Activated CD4-positive, alpha-beta T cell treated with anti-CD3 and anti-CD28 coated beads, Interleukin-2, amount 50 U/mL, for 24 hours (primary cell): ENCODE measurements at regions not wholly inside any gene's neighbourhood (a gene's known extent, or its start where the extent isn't known, plus 50 kb on each side); places are given as distances from the start of the nearest gene placed in this dataset.
A peak's percentile ranks its signal among the peaks of the same experiment; 100 is the strongest.

Source experiments
- DNase-seq, 2 donors: peaks; one replicate each; pipeline ENCODE4 v3.0.0-alpha.2; 2020; ENCODE audit warnings: low read depth in 1 of 2, low spot score in 1 of 2

DNA sequence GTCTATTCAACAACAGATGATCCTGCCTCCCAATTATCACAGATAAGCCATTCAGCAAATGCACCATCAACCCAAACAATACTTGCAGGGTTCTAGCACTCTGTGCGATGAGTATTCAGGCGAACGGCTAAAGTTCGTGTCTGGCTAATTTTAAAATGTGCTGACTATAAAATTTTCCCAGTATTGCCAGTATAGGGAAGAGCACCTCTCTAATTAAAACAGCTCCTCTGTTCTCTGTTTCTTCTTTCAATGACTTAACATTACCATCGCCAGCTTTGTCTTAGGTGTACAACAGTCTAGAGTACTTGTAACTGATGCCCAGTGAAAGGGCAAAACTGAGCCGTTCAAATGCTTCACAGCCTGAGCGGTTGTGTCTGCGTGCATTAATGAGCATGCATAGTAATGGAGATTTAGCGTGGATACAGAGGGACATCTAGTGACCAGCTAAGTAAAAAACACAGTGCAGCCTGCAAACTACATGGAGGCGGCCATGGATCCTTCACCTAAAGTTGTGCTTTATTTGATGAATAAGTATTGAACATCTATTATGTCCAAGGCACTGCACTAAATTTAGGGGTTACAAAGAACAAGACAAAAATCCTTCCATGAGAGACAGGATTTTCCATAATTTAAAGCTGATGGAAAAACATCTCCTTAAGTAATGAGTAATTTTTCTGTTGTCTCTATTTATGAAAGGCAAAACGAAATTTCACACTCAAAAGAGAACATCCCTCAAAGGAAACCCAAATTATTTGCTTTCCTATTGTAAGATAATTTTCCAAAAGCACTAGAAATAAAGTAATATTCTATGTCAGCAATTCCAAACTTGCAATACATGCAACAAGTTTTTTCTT lies 120.0 kb downstream of the SETD4 start:
- no peak for DNase-seq

DNA sequence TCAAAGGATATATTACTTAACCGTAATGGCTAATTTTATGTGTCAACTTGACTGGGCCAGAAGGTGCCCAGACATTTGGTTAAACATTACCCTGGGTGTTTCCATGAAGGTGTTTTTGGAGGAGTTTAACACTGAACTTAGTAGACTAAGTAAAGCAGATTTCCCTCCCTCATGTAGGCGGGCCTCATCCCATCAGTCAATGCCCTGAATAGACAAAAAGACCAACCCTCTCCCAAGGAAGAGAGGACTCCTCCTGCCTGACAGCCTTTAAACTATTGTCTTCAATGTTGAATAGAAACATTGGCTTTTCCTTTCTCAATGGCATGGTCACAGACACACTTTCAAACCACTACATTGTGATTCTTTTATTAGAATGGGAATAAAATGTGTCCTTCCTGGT lies 121.9 kb downstream of the SETD4 start:
- no peak for DNase-seq

DNA sequence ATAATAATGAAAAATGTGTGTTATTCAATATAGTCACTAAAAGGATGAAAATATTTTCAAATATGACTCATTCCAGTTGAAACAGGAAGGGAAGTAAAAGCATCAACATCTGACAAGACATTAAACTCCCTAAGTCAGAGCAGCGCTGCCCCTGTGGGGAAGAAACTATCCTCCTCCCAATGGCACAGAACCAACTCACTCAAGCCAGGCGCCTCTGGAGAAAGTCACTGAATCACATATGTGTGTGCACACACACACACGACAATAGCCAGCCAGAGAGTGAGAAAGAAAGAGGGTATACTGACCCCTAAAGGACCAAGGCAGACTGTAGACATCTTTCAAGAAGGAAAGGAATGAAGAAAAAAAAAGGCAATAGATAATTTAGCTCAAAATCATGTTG lies 126.9 kb downstream of the SETD4 start:
- no peak for DNase-seq

DNA sequence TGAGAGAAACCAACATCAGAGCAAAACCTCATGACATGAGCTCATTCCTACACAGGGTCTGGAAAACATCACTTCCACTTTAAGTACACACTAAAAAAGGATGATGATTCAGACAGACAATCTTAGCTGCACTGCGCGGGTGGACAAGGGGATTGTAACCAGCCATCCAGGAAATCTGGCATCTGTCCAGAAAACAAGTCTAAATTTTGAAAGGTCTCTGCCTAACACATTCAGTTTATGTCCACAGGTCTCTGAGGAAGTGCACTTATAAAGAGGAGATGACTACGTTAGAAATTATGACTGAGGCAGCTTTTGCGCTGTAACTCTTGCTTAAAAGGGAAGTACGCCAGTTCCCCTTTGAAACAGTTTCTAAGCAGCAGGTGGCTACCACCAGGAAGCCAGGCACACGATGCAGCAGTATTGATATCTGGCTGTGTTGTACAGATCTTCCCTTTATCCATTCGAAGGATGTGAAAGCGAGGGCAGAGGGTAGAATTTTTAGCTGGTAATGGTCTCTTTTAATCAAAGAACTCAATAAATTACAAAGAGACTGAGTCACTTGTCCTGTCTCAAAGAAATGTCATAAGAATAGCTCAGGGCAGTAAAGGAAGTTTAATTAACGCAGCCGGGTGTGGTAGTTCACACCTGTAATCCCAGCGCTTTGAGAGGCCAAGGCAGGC lies 128.0 kb downstream of the SETD4 start:
- DNase-seq = peak in 1 of 2 donors; percentile 11

DNA sequence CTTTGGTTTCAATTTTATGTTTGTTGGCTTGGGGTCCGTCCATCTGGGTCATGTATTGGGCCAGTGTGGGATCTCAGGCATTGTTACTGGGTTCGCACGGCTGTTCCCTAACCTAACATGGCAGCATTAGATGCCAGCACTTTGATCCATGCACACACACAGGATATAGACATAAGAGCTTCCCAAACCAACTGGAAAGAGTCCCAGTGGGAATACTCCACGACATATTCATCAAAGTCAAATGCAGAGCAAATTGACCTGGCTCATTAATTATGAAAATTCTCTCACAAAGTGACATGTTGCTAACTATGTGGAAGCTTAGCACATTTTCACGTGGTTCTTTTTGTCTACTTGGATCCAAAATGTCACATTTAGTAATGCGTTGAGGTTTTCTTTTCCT lies 130.4 kb downstream of the SETD4 start:
- no peak for DNase-seq

DNA sequence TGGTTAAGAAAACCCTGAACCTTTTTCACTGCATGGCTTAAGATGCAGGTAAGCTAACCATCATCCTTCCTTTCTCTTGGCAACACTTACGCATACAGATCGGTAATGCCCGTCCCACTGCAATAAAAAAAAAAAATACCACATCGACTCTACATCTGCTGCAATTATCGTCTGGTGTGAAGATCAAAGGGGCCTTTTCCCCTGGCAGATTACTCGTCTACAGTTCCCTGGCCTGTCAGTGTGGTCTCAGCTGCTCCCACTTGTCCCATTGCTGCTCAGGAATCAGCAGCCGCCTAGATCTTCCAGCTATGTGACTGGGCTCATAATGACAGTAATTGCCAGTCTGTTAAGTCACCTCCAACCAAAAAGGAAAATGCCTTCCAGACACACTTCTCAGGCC lies 133.1 kb downstream of the SETD4 start:
- DNase-seq = no peak

DNA sequence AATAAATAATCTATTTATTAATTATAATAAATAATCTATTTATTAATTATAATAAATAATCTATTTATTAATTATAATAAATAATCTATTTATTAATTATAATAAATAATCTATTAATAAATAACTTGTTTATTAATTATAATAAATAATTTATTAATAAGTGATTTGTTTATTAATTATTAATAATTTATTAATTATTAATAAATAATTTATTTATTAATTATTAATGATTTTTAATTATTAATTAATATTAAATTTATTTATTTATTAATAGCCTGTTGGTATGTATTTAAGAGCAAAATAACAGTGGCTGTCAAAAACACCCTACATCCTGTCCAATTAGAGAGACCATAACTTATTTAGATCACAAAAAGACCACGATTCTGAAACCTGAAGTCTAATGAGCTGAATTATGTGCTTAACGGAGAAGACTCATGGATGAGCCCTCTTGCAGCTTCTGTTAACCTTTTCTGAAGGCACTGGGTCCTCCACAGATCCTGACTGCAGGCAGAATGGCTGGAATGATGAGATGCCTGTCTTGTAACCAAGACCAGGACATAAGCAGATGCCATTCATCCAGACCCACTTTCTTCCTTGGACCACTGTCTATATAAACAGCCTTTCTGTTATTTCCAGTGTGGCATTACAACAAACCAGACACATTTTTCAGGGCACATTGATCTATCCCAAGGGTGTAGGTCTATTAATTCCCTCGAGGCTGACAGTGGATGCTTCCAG lies 134.2 kb downstream of the SETD4 start:
- no peak for DNase-seq

DNA sequence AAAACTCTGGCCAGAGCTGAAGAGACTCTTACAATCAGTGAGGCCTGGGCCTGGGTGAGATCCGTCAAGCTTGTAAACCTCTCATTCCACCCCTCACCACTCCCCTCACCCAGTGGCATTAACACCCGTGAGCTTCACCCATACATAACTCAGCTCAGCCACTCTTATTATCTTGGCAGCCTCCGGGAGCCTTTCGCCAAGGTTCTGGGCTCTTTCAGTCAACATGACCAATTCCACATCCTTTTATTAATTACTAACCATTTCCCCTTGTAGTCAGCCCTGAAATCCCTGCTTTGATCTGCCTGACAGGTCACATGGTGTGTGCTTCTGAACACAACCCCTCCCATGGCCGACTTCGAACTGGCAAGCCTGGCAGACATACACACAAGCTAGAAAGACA lies 134.8 kb downstream of the SETD4 start:
- DNase-seq = no peak

DNA sequence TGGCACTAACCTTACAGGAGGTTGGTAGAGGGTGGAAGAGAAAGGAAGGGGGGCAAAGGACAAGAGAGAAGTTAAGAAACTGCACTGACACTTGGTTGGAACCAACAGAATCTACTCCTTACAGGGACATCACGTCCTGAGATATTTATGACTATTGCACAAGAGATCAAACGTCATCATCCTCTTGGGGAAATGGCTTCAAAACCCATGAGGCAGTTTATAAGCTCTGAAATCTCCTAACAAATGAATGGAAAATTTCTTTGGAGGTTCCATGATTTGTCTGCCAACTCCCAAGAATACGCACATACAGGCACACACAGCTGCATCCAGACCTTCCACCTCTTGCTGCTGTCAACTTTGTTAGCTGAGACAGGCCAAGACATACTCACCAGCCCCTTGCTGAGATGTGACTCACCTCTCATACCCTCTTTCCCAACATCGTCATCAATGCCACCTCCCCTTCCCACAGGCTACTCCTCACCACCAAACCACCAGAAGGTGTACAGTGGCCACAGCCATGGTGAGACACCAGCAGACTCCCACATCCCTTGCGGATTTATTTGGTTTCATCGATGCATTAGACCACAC lies 135.5 kb downstream of the SETD4 start:
- DNase-seq = no peak

DNA sequence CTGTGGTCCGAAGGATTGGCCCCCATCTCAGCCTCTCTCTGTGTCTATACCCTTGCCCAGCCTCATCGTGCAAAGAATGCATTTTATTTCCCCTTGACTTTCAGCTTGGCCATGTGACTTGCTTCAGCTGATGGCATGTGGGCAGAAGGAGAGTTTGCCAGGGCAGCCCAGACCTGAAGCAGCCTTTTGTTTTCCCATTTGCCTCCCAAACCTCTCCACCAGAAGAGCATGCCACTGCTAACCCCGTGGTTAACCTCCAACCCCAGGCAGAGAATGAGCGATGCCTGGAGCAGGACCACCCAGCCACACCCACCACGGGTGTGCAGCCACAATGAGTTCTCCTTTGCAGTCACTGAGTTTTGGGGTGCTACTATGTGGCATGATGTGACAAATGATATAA lies 136.4 kb downstream of the SETD4 start:
- no peak for DNase-seq

DNA sequence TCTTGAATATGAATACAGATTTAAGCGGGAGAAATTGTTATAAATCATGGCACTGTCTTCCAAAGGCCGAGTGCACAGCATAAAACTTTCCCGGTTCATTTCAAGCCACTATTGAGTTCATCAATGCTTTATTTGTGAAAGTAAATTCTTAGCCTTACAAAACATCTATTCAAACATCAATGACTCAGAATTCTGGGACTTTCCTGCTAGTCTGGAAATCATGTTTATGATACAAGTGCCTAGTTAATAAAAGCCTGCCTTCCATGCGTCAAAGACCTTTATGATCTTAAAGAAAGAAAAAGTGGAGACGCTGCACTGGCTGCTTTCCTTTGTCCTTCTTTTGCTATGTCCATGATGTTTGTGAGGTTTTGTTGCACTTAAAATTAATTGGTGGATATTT lies 137.7 kb downstream of the SETD4 start:
- no peak for DNase-seq

DNA sequence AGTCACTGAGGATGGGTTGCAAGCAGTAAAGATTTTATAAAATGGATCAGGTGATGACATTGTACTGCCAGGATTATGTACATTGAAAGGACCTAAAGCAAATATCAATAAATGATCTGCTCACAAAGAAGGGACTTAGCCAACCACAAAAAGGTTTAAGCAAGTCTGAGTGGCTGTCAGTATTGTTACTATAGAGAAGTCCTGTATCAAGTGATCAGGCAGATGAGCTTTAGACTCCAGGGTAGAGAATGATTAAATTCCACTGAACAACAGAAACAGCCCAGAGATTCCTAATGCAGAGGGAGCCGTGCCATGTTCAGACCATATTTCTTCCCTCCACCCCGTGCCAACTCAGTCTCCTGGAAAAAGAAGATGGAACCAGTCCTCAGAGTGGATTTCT lies 138.9 kb downstream of the SETD4 start:
- no peak for DNase-seq

DNA sequence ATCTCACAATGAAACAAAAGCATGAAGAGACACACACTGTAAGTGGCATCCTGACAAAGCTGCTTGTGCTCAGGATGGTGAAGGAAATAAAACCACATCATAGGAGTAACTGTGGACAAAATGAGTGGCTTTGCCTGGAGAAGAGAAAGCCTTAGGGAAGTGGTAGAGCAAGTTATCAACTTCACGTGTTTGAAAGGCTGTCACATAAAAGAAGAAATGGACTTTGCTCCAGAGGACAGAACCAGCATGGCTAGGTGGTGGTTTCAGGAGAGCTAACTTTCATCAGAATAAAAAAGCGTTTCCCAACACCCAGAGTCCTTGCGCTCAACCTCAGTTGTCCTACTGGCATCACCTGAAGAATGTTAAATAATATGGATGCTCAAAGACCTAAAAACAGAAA lies 139.9 kb downstream of the SETD4 start:
- no peak for DNase-seq

DNA sequence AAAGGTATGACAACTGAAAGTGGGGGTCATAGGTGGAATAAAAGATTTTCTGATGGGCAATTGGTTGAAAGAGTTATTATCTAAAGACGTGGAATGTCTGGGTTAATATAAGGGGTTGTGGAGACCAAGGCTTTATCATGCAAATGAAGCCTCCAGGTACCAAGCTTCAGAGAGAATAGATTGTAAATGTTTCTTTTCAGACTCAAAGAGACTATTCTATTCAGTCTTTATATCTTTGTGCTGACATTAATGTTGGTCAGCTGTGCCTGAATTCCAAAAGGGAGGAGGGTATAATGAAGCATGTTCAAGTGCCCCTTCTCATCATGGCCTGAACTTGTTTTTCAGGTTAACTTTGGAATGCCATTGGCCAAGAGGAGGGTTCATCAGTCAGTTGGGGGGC lies 145.3 kb downstream of the SETD4 start:
- DNase-seq = no peak

DNA sequence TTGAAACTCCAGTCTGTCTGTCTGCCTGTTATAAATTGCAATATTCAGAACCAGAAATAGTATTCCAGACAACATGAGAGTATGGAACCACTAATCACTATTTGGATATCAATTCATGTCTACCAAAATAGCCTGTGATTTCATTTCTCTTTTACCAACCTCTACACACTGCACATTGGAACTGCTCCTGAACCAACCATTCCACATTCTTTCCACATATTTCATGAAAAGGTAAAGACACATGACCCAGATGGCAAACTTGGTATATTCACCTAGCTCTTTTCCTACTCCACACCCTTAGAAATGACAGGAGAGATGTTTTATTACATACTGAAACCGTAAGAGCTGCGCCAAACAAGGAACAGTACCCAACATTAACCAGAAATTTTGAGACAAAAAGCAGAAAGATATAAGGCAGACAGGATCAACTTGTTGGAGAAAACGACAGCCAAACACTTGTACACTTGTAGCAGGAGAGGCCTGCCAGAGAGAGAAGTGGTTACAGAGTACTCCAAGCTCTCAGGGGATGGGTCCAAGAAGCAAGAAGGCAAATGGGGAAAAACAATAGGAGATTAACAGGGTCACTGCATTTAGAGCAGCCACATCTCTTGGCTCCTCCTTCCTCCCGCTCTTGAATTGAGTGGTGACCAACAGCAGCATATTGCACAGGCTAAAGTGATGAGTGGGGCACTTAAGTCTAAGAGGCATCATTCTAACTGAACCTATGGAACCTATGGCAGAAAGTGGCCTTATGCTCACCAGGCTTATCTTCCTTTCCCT lies 148.7 kb downstream of the SETD4 start:
- DNase-seq = no peak

DNA sequence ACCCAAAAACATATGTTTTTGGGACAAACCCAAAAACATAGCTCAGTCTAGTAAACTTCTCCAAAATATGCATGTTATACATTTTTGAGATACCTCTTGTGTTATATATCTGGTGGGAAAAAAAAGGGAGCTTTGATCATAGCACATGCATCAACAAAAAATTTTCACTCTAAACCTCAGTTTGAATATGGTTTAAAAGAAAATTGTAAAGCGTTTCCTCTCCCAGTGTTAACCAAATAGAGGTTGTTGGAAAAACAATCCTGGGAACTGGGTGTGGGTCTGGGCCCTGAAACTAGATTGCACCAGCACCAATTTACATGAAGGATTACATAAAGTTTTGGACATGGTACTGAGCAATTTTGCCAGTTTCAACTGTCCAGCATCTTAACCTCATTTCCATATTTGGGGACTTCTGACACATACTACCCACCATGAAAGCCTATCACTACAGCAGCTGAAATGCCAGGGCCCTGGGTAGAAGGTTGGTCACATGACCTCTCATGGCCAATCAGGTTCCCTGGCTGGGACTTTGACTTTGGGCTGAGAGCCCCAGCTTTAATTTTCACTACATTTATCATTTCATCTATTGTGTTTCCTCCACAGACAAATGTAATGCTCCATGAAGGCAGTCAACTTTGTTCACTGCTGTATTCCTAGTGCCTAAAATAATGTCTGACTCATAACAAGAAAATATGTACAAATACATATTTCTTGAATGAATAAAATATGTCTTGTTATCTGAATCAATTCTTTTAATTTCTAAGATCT lies 150.7 kb downstream of the SETD4 start:
- DNase-seq = no peak

DNA sequence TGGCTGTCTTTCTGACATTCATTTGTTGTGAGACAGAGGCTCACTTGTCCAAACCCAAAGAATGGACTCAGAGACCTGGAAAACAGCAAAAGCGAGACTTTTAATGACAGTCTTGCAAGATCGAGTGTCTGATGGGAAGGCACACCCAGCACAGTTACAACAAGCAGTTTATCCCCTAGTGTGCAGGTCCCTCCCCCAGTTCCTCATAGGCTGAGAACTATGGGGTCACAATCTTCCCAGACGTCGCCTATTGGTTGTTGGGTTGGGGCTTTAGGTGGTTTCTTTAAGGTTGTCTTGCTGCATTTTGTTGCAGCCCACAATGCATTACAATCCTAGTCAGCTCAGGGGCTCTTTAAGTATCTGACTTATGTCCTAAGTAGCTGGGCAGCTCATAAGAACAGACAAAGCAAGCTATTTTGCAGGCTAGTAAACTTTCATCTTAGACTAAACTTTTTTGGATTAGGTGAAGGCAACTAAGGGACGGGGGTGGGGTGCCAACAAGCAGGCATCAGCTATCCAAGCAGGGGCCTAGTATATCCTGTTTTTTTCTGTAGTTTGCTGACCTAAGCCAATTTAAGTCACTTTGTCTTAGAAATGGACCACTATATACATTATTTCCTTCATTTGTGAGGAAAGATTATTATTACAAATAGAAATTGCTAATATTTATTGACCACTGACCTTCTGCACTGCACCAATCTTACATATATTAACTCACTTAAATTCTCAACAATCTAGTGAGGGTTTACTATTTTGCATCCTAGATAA lies 151.8 kb downstream of the SETD4 start:
- DNase-seq = no peak

DNA sequence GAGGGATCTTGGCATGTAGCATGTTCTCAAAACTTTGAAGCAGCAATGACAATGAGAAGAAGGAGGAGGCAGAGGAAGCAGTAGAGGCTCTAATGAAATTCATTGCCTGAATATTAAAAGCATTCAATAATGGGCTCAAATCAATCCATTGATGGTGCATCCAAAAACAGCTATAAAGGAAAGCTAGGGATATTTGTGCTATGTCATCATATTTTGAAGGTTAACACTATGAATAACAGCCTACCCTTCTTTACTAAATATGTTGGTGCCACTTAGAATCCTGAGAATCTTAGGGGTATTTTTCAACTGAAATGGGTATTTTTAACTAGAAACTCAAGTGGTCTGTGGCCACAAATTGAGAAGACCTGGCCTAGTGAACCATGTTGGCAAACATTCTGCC lies 153.7 kb downstream of the SETD4 start:
- DNase-seq = no peak

DNA sequence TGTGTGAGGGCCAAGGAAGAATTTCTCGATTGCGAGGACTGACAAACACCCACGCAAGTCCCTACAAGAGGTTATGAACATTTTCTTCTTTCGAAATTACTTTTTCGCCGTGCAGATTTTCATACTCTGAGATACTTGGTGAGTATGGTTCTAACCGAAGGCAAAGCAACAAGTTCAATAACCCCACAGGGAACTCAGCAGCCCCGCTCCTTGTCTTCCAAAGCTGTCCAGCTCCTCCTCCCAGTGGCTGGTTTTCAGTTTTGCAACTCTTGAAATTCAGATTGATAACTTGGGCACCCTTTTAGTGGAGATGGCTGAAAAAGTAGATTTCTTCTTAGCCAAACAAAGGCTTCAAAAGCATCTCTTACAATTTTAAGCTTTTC lies 154.4 kb downstream of the SETD4 start:
- DNase-seq = no peak
